GM12892 (cell line): ENCODE measurements at regions not wholly inside any gene's neighbourhood (a gene's known extent, or its start where the extent isn't known, plus 50 kb on each side); places are given as distances from the start of the nearest gene placed in this dataset.

Experiments used
- POLR2A ChIP-seq: IDR thresholded peaks from 2 replicates; pipeline ENCODE4 v1.6.1; 2011; ENCODE audit warnings: low read depth, low read length, control low read depth
- POLR2AphosphoS5 ChIP-seq: IDR thresholded peaks from 2 replicates; pipeline ENCODE4 v1.6.1; 2011; ENCODE audit warnings: low read depth, low read length, control low read depth
- TAF1 ChIP-seq: IDR thresholded peaks from 2 replicates; pipeline ENCODE4 v1.6.1; 2011; ENCODE audit warnings: low read depth, mild to moderate bottlenecking, control low read depth, low read length, borderline replicate concordance

DNA sequence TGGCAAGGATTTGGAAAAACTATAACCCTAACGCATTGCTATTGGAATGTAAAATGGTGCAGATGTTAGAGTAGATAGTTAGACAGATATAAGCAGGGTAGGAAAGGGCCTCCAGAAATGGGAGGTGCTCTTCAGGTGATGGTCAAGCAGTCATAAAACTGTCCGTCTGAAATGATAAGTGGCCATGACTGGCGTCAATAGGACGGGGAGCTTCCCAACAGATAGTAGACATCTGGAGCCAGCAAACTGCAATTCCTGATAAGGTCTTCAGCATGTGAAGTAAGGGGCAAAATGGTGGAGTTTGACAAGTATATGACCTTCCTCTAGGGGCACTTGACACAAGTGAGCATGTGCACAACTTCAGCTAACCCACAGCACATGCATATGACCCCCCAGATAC is 250.4 kb downstream of the MAGEB5 start:
- no peak for TF ChIP-seq POLR2AphosphoS5
- TF ChIP-seq TAF1: no peak
- no peak for TF ChIP-seq POLR2A
